EH (cell line): ENCODE measurements at regions not wholly inside any gene's neighbourhood (a gene's known extent, or its start where the extent isn't known, plus 50 kb on each side); places are given as distances from the start of the nearest gene placed in this dataset.

Experiments used
- DNase-seq: peaks from one replicate; pipeline ENCODE4 v3.0.0-alpha.2; 2015; ENCODE audit warnings: low read depth

DNA sequence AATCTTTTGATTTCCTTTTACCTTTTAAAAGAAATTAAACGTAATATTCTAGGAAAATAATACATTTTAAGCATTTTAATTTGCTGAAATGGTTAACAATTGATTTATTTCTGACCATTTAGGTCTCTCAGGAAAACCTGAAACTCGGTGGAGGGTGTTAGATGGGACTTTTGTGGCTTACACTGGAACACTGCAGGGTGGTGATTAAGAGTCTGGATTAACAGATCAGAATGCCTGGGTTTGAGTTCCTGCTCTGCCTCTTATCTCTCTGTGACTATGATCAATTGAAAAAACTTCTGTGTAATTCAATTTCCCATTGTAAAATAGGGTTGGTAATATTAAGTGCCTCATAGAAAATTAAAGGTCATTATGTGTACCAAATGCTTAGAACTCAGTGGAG is 168.7 kb downstream of the UBE2E3 start:
- DNase-seq = no peak

DNA sequence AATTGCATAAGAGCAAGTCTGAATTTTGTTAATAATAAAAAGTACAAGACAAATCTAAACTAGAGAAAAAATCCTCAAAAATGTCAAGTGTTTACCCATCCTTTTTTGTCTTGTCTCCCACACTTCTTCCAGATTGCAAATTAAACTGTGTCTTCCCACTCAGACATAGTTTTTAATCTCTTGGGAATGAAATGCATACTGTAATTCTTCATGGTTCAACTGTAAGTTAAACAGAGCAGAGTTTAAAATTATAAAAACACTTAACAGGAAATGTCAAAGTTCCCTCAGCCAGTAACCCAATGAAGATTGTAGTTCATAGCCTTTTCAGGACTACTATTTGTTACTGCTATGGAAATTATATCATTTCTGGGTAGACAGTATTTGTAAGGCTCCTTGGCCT is 171.8 kb downstream of the UBE2E3 start:
- DNase-seq = peak; percentile 18

DNA sequence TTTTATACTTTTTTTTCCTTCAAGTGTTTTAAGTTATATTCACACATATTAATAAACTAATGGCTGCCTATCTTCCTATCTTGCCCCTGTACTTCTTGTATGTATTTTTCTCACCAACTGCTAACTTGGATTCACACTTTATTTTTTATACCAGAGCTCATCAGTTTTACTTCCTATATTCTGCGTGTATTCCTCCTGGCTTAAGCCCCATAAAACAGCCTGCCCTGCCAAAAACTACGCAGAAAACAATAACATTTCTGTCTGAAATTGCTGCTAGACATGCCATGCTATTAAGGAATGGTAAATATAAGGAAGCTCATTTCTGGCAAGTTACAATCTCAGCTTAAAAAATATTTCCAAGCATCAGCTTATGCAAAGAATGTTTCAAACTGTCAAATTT is 172.3 kb downstream of the UBE2E3 start:
- DNase-seq = no peak

DNA sequence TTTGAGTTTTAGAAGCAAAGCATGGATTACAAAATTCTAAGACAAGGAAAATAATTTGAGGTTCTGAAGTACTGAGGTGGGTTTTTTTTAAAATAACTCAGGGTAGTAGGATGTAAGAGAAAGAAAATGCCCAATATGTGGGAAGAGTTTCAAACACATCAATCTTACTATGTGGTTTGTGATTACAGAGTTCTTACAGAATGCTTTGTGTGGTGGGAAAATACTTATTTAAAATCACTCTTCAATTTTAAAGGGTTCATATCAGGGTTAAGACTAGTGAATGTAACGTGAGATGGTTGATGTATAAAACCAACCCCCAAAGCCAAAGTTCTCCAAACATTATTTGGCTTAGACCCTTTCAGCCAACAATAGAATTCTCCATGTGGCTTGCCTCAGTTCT is 173.5 kb downstream of the UBE2E3 start:
- peak; percentile 4 for DNase-seq

DNA sequence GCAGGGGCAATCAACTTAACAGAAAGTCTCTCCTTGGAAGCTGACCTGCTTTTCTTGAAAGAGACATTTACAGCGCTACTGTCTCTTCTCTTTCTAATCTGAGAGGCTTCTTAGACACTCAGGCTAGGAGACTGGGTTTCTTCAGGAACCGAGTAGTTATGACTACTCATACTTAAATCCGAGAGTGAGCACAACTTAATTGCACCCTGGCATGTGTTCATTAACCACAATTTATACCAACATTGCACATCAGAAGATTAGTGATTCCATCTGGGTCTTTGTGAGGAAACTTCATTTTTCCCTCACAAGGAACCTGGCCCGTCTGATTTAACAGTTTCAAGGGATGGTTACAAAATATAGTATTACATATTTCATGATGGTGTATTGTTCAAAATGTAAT is 176.9 kb downstream of the UBE2E3 start:
- DNase-seq = peak; percentile 52

DNA sequence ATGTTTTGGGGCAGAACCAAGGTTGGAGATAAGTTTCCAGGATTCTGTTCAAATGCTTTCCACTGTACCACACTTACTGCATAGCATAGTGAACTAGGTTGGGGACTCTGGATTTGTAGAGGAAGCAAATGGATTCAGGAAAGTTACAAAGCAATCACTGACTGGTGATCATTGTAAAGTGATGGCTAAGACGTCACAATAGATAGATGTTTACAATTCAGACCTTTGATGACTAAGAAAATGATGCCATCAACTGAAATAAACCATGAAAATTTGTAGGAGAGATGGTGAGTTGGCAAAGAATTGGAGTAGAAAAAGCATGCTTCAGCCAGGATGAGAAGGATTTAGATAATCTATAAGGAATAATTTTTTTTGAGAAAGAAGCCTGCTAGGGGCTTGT is 178.0 kb downstream of the UBE2E3 start:
- no peak for DNase-seq

DNA sequence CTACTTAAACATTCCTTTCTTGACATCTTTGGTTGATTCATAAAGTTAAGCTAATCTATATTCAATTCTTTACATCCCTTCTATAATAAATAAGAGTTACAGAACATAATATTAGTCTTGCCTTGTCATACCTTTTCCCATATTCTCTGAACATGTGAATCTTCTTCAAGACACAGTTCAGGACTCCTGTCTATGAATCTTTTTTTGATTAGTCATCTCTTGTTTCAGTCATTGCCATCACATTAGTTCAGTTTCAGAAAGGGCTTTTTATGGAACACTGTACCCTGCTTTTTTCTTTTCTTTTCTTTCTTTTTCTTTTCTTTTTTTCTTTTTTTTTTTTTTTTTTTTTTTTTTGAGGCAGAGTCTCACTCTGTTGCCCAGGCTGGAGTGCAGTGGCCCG is 181.2 kb downstream of the UBE2E3 start:
- no peak for DNase-seq

DNA sequence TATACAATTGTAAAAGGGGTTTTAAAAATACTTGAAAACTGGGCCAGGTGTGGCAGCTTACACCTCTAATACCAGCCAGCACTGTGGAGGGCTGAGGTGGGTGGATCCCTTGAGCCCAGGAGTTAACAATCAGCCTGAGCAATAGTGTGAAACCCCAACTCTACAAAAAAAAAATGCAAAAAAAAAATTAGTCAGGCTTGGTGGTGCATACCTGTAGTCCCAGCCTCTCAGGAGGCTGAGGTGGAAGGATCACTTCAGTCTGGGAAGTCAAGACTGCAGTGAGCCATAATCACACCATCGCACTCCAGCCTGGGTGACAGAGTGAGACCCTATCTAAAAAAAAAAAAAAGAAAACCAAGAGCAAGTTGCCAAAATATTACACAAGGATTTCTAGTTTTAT is 182.7 kb downstream of the UBE2E3 start:
- no peak for DNase-seq

DNA sequence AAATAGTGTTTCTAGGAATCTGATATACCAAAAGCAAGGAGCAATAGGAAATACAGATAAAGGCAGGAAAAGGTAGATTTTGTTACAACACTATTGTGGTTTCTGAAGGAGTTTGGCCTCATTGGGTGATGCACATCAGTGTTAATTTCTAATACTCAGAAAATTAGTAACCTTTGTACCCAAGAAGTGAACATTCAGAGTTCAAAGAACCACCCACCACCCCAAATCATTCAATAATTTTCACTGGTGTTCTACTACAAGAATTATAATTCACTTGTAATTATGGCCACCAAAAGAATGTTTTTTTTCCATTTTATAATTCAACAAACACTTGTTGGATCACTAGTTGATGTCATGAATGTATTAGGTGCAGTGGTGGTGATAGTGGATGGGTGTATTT is 183.3 kb downstream of the UBE2E3 start:
- DNase-seq = no peak

DNA sequence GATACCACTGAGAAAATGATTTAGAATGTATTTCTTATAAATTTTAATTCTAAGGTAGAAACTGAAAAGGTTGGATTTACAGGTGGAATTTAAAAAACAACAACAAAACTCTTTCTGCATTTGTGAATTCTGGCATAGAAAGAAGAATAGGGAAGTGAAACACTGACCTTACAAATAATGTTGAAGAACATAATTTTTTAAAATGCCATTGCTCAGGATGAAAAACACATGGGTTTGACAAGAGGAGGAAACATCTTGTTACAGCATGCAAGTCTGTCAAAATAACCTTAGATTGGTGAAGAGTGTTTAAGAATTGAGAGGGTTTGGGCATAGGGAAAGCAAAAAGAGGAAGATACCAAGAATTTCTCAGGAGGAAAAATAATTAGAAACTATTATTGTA is 184.3 kb downstream of the UBE2E3 start:
- no peak for DNase-seq

DNA sequence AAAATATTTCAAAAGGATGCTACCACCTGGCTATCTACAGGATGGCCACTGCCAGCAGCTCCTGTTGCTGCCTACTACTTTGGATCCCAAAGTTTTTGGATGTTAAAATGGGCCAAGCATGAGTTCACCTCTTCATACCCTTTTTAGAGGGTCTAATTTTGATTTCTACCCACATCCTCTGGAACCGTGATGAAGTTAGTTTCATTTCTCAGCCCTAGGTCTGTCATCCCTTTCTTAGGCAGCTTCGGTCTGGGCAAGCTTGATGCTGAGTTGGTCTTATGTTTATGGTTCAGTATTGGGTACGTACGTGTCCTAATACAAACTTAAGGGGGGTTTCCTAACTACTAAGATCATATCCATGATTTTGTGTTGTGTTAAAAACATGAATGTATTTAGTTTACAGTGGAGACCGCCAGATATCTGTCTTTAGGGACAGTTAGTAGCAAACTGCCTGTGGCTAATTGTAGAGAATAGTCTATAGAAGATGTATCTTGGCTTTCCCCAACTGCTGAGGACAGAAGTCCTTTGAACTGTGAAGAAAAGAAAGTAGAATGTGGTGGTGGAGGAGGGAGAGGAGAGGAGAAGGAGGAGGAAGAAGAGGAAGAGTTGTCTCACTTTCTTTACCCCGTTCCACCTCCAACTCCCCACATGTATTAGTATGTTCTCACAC is 184.9 kb downstream of the UBE2E3 start:
- no peak for DNase-seq

DNA sequence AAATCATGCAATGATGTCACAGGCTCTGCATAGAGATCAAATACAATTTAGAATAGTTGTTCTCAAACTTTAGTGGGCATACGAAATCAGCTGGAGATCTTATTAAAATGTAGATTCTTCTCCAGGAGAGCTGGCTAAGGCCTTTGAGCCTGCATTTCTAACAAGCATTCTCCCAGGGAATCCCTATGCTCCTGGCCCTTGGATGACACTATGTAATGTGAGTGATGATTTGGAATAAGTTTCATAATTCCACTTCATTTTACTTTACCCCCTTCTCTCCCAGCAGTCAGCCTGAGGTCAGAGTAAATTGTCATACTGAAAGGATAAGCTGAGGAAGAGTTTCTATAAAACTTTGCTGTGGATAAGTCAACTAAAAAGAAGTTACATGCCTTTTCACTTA is 189.1 kb downstream of the UBE2E3 start:
- DNase-seq = peak; percentile 30

DNA sequence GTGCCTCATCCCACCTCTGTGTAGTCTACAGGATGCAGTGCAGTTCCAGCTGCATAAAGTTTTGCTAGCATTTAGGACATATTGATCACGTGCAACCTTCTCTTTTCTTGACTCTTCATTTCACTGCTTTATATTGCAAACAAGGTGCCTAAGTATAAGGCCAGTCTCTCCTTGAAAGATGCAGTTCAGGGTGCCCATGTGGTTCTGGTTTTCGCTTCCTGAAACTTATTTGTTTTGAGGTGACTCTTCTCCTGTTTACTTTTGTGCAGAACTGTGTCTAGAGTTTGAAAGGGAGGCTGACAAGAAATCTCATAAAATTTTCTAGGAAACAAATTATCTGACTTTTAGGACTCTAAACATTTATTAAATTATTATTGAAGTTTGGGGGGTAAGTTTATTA is 189.9 kb downstream of the UBE2E3 start:
- DNase-seq = no peak

DNA sequence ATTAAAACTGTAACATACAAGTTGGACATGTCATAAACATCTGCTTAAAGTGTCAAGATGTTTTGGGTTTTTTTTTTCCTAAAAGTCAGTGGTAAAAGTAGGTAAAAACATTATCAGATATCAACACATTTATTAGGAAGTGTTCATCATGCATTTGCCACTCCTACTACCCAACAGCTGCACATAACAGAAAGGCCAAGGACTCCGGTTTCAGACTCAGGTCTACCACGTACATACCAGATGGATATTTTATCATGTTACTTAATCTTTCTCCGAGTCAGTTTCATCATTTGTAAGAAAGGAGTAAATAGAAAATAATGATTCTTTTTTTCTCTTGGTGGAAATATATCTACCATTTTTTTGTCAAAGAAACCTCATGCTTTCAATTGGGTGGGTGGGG is 192.3 kb downstream of the UBE2E3 start:
- DNase-seq = no peak

DNA sequence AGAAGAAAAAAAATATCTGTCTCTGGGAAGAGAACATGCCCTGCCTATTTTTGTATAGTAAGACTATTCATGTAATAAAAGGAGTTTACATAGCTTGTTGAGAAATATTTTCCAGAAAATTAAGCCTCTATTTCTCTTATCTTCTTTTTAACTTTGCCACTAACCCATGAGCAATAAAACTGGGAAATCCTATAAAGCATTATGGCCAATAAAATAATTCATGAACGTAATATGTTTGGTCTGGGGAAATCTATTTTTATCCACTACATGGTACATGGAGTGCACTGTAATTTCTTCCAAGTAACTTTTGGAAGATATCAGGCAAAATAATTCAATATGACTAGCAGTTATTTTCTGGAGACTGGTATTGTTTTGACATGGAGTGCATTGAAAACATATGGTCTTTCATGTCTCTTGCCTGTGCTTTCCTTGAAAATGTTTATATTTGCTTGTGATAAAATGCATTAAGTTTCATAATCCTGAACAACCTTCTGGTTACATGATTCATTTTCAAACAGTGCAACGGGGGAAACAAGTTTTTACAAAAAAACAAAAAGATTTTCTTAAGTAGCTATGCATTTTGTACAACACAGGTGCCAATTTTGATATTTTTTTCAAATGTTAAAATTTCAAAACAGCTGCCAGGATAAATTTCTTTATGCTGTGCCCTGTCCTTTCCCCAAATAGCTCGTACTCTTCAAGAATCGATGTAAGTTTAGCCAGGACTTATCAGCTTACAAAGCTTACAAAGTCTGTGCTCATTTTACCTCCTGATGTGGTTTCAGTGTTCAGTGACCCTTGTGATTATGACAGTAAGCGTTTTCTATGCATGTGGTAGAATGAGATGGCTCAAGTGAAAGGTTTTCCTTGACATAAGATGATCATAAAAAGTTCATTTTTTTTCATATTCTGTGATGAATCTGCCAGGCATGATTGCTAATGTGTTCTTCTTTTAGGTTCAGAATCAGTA is 194.5 kb downstream of the UBE2E3 start:
- DNase-seq = no peak

DNA sequence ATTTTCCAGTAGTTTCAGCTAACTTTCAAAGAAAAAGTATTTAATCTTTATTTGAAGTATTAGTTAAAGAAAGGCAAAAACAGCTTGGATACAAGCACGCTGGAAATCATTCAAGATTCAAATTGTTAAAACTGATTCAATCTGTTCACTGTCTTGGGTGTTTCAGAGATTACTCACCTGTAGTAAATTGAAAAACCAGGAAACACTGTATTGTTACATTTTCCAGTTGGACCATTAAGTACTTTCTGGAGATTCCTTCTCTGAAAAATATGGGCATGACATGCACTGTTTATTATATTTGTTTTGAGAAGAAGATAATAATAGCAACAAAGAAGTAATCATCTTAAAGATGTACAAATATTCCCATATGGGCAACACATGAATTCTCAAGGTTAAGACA is 196.1 kb downstream of the UBE2E3 start:
- DNase-seq = no peak

DNA sequence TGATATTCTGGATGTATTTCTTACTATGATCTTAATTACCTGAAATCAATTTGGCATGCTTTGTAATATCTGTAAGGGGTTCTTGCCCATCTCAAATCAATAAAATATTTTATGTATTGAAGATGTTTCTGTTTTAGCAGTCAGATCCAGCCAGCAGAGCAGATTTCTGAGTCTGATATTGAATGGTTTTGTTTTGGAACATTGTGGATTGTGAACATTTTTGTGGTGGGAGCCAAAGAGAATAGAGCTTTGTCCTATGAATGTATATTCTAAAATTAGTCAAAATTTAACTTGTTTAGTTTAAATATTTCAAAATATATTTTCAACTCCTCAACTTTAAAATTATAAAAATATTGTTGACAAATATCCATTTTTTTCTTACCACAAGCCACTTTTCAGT is 197.0 kb downstream of the UBE2E3 start:
- DNase-seq = peak; percentile 13

DNA sequence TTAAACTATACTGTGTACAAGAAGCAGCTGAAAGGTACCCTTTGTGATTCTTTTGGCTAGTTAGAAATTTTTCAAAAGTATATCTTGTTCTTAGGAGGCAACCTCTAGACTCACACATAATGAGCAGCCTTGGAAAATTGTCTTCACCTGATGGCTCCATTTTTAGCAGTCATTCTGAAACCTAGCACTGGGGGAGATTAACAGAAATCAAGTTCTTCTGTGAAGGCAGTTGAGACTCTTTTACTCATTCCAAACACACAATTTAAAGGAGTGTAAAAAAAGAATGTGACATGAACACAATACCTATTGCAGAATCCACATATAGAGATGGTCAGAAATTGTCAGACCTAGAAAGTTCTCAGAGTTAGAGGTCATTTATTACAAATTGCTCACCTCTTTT is 197.7 kb downstream of the UBE2E3 start:
- DNase-seq = no peak

DNA sequence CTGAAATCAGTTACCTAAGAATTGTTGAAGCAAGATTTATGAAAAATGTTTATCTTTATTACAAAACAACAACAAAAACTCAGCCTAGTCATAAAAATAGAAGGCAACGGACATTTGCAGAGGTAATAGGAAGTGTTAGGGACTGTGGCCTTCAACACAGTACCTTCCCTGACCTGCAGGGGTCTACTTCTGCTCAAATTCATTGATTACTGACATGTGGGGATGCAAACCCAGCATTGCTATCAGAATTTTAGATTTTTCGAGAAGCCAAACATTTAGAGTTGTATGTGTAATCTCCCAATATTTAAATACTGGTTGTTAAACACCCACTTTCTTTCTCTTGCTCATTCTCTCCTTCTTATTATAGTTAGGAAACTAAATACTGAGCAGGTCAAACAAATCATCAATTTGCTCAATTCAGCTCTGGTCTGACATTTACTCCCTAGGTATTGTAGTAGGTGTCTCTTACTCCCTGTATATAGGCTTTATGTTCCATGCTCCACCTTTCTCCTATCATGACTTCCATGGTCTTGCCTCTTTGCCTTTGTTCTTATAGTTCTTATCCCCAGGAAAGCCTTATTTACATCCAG is 198.5 kb downstream of the UBE2E3 start:
- no peak for DNase-seq

DNA sequence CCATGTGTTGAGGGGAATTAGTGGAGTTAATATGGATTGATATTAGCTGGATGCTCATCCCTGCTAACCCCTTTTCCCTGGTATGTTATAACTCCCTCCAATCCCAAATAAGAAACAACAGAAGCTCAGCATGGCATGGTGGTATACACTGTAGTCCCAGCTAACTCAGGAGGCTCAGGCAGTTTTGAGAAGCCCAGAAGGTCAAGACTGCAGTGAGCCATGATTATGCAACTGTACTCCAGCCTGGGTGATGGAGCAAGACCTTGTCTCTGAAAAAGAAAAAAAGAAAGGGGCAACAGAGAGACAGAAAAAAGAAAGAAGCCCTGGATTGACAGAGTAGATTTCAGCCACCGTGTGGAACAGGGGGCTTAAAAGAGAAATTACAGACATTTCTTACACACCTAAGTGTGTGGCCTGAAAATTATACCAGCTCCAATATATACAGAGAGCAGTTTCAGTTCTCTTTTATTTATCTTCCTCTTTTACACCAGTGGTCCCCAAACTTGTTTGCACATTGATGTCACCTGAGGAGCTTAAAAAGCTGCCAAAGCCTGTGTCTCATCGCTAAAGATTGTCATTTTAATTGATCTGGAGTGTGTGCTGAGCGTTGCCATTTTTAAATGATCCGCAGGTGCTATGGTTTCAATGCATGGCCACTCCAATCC is 203.6 kb downstream of the UBE2E3 start:
- DNase-seq = no peak

DNA sequence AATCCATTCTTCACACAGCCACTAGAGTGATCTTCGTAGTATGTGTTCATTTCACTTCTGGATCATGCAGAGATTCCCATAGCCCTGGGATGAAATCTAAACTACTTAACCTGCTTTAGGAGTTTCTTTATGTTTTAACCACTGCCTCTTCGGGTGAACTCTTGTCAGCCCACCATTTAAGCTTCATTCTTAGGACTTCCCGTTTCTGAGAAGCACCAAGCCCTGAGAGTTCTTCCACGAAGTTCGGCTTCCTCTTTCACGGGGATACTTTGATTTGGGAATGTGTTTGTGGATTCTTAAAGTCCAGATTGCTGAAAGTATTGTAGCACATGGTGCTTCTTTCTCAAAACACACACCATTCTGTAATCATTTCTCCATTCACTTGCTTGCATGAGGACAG is 205.0 kb downstream of the UBE2E3 start:
- no peak for DNase-seq

DNA sequence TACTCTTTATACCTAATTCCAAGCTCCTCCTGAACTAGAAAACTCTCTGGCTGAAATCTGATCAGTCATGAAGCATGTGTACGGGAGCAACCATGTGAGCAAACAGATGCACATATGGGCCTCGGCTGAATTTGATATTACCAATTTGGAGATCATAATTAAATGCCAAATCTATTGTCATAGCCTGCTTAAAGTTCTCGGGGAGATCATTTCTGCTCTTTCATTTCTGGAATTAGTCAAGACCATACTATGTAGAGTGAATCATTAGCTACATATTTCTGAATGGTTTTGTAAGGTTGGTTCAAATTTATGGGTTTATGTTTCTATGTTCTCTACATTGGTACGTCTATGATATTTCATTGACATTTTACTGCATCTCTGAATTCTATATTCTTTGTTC is 205.5 kb downstream of the UBE2E3 start:
- DNase-seq = peak; percentile 16

DNA sequence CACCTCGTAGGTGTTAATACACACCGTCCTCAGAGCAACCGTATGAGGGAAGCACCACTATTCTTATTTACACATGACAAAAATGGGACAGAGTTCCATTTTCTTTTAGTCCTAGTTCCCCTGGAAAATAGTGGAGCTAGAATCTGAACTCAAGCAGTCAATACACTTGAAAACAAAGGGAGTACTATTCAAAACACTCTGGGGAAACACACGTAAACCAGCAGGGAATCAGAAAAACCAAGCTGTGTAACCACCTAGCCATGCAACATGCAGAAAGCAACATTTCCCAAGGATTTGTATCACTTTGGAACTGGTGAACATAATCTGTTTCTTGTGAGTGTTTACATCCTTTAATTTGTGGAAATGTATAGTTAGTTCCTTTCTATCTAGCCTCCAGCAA is 208.2 kb downstream of the UBE2E3 start:
- no peak for DNase-seq
